ENCODE measurements at regions not wholly inside any gene's neighbourhood (a gene's known extent, or its start where the extent isn't known, plus 50 kb on each side); places are given as distances from the start of the nearest gene placed in this dataset.

DNA sequence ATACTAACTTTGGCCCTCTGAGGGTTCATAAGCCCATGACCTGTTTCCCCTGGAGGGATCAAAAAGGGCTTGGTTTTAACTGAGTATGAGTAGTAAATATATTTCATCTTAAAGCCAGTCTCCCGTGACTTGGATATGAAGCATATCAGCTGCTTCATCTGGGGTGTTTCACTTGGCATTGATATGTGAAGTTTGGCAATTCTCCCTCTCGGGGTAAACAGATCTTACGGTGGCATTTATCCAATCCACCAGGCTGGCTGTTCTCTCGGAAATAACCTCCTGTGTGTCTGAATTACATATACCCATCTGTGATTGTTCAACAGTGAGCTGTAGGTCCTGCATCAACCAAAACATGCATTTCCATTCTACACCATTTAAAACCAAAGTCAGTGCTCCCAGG, 130.7 kb downstream of the ADAM29 start (continued):
- TF ChIP-seq, protein P1, sequence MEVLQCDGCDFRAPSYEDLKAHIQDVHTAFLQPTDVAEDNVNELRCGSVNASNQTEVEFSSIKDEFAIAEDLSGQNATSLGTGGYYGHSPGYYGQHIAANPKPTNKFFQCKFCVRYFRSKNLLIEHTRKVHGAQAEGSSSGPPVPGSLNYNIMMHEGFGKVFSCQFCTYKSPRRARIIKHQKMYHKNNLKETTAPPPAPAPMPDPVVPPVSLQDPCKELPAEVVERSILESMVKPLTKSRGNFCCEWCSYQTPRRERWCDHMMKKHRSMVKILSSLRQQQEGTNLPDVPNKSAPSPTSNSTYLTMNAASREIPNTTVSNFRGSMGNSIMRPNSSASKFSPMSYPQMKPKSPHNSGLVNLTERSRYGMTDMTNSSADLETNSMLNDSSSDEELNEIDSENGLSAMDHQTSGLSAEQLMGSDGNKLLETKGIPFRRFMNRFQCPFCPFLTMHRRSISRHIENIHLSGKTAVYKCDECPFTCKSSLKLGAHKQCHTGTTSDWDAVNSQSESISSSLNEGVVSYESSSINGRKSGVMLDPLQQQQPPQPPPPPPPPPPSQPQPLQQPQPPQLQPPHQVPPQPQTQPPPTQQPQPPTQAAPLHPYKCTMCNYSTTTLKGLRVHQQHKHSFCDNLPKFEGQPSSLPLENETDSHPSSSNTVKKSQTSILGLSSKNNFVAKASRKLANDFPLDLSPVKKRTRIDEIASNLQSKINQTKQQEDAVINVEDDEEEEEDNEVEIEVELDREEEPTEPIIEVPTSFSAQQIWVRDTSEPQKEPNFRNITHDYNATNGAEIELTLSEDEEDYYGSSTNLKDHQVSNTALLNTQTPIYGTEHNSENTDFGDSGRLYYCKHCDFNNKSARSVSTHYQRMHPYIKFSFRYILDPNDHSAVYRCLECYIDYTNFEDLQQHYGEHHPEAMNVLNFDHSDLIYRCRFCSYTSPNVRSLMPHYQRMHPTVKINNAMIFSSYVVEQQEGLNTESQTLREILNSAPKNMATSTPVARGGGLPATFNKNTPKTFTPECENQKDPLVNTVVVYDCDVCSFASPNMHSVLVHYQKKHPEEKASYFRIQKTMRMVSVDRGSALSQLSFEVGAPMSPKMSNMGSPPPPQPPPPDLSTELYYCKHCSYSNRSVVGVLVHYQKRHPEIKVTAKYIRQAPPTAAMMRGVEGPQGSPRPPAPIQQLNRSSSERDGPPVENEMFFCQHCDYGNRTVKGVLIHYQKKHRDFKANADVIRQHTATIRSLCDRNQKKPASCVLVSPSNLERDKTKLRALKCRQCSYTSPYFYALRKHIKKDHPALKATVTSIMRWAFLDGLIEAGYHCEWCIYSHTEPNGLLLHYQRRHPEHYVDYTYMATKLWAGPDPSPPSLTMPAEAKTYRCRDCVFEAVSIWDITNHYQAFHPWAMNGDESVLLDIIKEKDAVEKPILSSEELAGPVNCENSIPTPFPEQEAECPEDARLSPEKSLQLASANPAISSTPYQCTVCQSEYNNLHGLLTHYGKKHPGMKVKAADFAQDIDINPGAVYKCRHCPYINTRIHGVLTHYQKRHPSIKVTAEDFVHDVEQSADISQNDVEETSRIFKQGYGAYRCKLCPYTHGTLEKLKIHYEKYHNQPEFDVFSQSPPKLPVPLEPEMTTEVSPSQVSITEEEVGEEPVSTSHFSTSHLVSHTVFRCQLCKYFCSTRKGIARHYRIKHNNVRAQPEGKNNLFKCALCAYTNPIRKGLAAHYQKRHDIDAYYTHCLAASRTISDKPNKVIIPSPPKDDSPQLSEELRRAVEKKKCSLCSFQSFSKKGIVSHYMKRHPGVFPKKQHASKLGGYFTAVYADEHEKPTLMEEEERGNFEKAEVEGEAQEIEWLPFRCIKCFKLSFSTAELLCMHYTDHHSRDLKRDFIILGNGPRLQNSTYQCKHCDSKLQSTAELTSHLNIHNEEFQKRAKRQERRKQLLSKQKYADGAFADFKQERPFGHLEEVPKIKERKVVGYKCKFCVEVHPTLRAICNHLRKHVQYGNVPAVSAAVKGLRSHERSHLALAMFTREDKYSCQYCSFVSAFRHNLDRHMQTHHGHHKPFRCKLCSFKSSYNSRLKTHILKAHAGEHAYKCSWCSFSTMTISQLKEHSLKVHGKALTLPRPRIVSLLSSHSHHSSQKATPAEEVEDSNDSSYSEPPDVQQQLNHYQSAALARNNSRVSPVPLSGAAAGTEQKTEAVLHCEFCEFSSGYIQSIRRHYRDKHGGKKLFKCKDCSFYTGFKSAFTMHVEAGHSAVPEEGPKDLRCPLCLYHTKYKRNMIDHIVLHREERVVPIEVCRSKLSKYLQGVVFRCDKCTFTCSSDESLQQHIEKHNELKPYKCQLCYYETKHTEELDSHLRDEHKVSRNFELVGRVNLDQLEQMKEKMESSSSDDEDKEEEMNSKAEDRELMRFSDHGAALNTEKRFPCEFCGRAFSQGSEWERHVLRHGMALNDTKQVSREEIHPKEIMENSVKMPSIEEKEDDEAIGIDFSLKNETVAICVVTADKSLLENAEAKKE (CRISPR knock-in tag; IDR thresholded peaks at IDR 0.05), result no peak
- TF ChIP-seq, protein P2, sequence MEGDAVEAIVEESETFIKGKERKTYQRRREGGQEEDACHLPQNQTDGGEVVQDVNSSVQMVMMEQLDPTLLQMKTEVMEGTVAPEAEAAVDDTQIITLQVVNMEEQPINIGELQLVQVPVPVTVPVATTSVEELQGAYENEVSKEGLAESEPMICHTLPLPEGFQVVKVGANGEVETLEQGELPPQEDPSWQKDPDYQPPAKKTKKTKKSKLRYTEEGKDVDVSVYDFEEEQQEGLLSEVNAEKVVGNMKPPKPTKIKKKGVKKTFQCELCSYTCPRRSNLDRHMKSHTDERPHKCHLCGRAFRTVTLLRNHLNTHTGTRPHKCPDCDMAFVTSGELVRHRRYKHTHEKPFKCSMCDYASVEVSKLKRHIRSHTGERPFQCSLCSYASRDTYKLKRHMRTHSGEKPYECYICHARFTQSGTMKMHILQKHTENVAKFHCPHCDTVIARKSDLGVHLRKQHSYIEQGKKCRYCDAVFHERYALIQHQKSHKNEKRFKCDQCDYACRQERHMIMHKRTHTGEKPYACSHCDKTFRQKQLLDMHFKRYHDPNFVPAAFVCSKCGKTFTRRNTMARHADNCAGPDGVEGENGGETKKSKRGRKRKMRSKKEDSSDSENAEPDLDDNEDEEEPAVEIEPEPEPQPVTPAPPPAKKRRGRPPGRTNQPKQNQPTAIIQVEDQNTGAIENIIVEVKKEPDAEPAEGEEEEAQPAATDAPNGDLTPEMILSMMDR (conservative IDR thresholded peaks at IDR 0.05; ENCODE audit: low read depth in 2 of 2), result no peak
- TF ChIP-seq CREB1 (CRISPR knock-in tag; IDR thresholded peaks at IDR 0.05; ENCODE audit: low read depth), result no peak
- no peak for TF ChIP-seq JUNB (IDR thresholded peaks at IDR 0.05; ENCODE audit: unreplicated experiment)

DNA sequence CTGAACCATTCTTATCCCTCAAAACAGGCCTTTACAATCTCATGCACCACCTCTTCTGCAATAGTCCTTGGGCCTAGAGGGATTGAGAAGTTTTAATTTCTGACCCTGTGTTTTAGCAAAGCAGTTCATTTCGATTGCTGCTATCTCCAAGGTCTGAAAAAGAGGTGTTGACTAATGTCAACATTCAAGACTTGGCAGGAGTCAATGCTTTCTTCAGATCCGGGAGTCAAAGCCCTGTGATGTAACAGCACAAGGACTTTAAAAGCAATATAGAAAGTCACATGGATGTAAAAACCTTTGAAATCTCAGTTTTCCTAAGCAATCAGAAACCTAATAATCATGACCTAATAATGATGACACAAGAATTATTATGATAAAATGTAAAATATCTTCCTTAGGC, 133.8 kb downstream of the ADAM29 start:
- H3K4me1 Mint-ChIP-seq, result no peaks in the 10 kb centered on the region
- Histone ChIP-seq H4K20me1 (replicated peaks; ENCODE audit: insufficient read depth) (no peaks in the 10 kb centered on the region), H2AFZ (no peak overlapping the region), H3K27me3 (ENCODE audit: insufficient read depth) (no peaks in the 10 kb centered on the region), H3K79me2 (replicated peaks; ENCODE audit: insufficient read depth) (no peaks in the 10 kb centered on the region), H3F3A (replicated peaks; ENCODE audit: low read depth) (no peaks in the 10 kb centered on the region), H3K27ac (ENCODE audit: low read depth) (no peak overlapping the region), H3K4me1 (ENCODE audit: insufficient read depth) (no peaks in the 10 kb centered on the region), H3K4me2 (no peak overlapping the region), H3K4me3 (no peak overlapping the region), H3K9me2 (ENCODE audit: insufficient read depth) (0 out of 2 replicates have a peak, but pooled peaks cover 3% of the 10 kb centered on the region), H3K36me3 (ENCODE audit: insufficient read depth) (no peaks in the 10 kb centered on the region)
- H3K27me3 Mint-ChIP-seq (ENCODE audit: insufficient read depth, low read depth, poor library complexity), result no peaks in the 10 kb centered on the region
- no peak for TF ChIP-seq EZH2 (IDR thresholded peaks at IDR 0.05; ENCODE audit: low read depth, unreplicated experiment)
- TF ChIP-seq STAT1 (IDR thresholded peaks at IDR 0.05; ENCODE audit: unreplicated experiment), result no peak
- TF ChIP-seq ZNF114 (CRISPR knock-in tag; IDR thresholded peaks at IDR 0.05), result no peak
- TF ChIP-seq POLR2AphosphoS5 (IDR thresholded peaks at IDR 0.05; ENCODE audit: low read depth), result no peak
- TF ChIP-seq CREB1 (CRISPR knock-in tag; IDR thresholded peaks at IDR 0.05; ENCODE audit: low read depth), result no peak
- ATAC-seq (no peak), DNase-seq (ENCODE audit: low spot score) (no peak)
- H3K27ac Mint-ChIP-seq, result no peak overlapping the region
- no peak overlapping the region for H3K4me3 Mint-ChIP-seq
- H3K9me3 Mint-ChIP-seq, result 0 out of 3 replicates have a peak, but pooled peaks cover 3% of the 10 kb centered on the region
- no peaks in the 10 kb centered on the region for H3K36me3 Mint-ChIP-seq (ENCODE audit: low read depth)

Data from GM23338 (cell line).